HG03159 (cell line): ENCODE measurements at regions not wholly inside any gene's neighbourhood (a gene's known extent, or its start where the extent isn't known, plus 50 kb on each side); places are given as distances from the start of the nearest gene placed in this dataset.

Experiments used
- ATAC-seq: cut with Tn5 transposase; IDR thresholded peaks from one replicate; pipeline ENCODE4 v1.9.1; 2021; ENCODE audit warnings: mild to moderate bottlenecking, moderate library complexity; ENCODE audit not compliant: unreplicated experiment

GRCh38 chr15:100703032-100703578, 100.7 kb downstream of the ASB7 start:
- peak; percentile 99 for ATAC-seq

- ATAC-seq: no peak
Measured at GRCh38 chr15:100703671-100704070, 101.3 kb downstream of the ASB7 start.

GRCh38 chr15:100704281-100705055, 102.1 kb downstream of the ASB7 start:
- no peak for ATAC-seq

GRCh38 chr15:100705065-100705464, 102.7 kb downstream of the ASB7 start:
- ATAC-seq: no peak

- ATAC-seq: no peak
Measured at GRCh38 chr15:100705841-100706240, 103.5 kb downstream of the ASB7 start.

- no peak for ATAC-seq
Measured at GRCh38 chr15:100707229-100707628, 104.8 kb downstream of the ASB7 start.

GRCh38 chr15:100708916-100709315, 106.5 kb downstream of the ASB7 start:
- no peak for ATAC-seq

- no peak for ATAC-seq
Measured at GRCh38 chr15:100710222-100710621, 107.8 kb downstream of the ASB7 start.

- ATAC-seq: no peak
Measured at GRCh38 chr15:100710744-100711515, 108.5 kb downstream of the ASB7 start.

GRCh38 chr15:100711516-100712021, 109.2 kb downstream of the ASB7 start:
- ATAC-seq: no peak

- ATAC-seq: no peak
Measured at GRCh38 chr15:100712226-100712625, 109.8 kb downstream of the ASB7 start.

GRCh38 chr15:100713163-100713867, 110.9 kb downstream of the ASB7 start:
- no peak for ATAC-seq

GRCh38 chr15:100714034-100714748, 111.8 kb downstream of the ASB7 start:
- no peak for ATAC-seq

- ATAC-seq: no peak
Measured at GRCh38 chr15:100714749-100715342, 112.5 kb downstream of the ASB7 start.

GRCh38 chr15:100715571-100716455, 113.4 kb downstream of the ASB7 start:
- no peak for ATAC-seq

GRCh38 chr15:100716456-100717085, 114.2 kb downstream of the ASB7 start:
- ATAC-seq: no peak

GRCh38 chr15:100717596-100717995, 115.2 kb downstream of the ASB7 start:
- no peak for ATAC-seq
